ENCODE measurements at regions not wholly inside any gene's neighbourhood (a gene's known extent, or its start where the extent isn't known, plus 50 kb on each side); places are given as distances from the start of the nearest gene placed in this dataset.
A peak's percentile ranks its signal among the peaks of the same experiment; 100 is the strongest.

DNA sequence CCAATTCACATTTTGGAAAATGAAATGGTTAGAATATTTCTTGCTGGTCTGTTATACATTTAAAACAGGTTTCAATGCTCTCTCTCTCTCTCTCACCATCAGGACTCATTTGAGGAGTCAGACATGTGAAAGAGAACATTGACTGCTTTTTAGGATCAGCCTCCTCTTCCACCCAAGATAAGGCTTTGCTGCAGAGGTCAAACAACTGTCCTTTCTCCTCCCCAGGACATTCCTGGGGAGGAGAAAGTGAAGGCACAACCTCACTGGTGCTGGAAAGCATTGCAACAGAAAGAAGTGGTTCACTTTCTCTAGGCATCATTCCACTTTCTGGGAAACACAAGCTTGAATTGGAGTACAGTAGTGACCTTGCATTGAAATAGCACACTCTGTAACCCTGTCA, 409.1 kb upstream of the NR2F2 start:
- H3K27me3 ChIP-seq (ENCODE audit: insufficient read depth, low read length, poor library complexity, severe bottlenecking), result no peaks in the 10 kb centered on the region
- H4K20me1 ChIP-seq (ENCODE audit: insufficient read depth, low read length, poor library complexity, severe bottlenecking), result no peaks in the 10 kb centered on the region
- H3K9ac ChIP-seq (ENCODE audit: low read depth, low read length, poor library complexity, severe bottlenecking), result no peak overlapping the region
- H3K36me3 ChIP-seq (ENCODE audit: insufficient read depth, low read length), result no peaks in the 10 kb centered on the region
- H2AFZ ChIP-seq (ENCODE audit: low read length), result no peak overlapping the region
- H3K79me2 ChIP-seq (ENCODE audit: insufficient read depth, low read length), result no peaks in the 10 kb centered on the region
- H3K4me1 ChIP-seq (ENCODE audit: insufficient read depth, low read length, poor library complexity, severe bottlenecking), result peaks cover 44% of the 10 kb centered on the region
- no peak for TF ChIP-seq CTCF (conservative IDR thresholded peaks at IDR 0.05; ENCODE audit: low read length)
- H3F3A ChIP-seq (ENCODE audit: low read depth), result no peaks in the 10 kb centered on the region
- no peak overlapping the region for H3K4me2 ChIP-seq (ENCODE audit: low read depth, low read length, poor library complexity, severe bottlenecking)
- H3K9me3 ChIP-seq (ENCODE audit: insufficient read depth, low read depth, low read length), result no peaks in the 10 kb centered on the region
- no peak overlapping the region for H3K4me3 ChIP-seq (ENCODE audit: low read length, poor library complexity, severe bottlenecking)
- H3K9me2 ChIP-seq (replicated peaks; ENCODE audit: low read depth, low read length), result no peaks in the 10 kb centered on the region

- no peaks in the 10 kb centered on the region for H3K9me3 ChIP-seq (ENCODE audit: insufficient read depth, low read depth, low read length)
- H3K4me1 ChIP-seq (ENCODE audit: insufficient read depth, low read length, poor library complexity, severe bottlenecking), result peaks cover 49% of the 10 kb centered on the region
- H3K27me3 ChIP-seq (ENCODE audit: insufficient read depth, low read length, poor library complexity, severe bottlenecking), result no peaks in the 10 kb centered on the region
- no peak overlapping the region for H3K4me3 ChIP-seq (ENCODE audit: low read length, poor library complexity, severe bottlenecking)
- no peak overlapping the region for H3K9ac ChIP-seq (ENCODE audit: low read depth, low read length, poor library complexity, severe bottlenecking)
- no peaks in the 10 kb centered on the region for H3F3A ChIP-seq (ENCODE audit: low read depth)
- H3K79me2 ChIP-seq (ENCODE audit: insufficient read depth, low read length), result no peaks in the 10 kb centered on the region
- no peaks in the 10 kb centered on the region for H4K20me1 ChIP-seq (ENCODE audit: insufficient read depth, low read length, poor library complexity, severe bottlenecking)
- H3K36me3 ChIP-seq (ENCODE audit: insufficient read depth, low read length), result no peaks in the 10 kb centered on the region
- H3K4me2 ChIP-seq (ENCODE audit: low read depth, low read length, poor library complexity, severe bottlenecking), result no peak overlapping the region
- TF ChIP-seq EZH2phosphoT487 (IDR thresholded peaks at IDR 0.05; ENCODE audit: borderline replicate concordance) (no peak), CTCF (conservative IDR thresholded peaks at IDR 0.05; ENCODE audit: low read length) (peak; percentile 51)
- H3K9me2 ChIP-seq (replicated peaks; ENCODE audit: low read depth, low read length), result no peaks in the 10 kb centered on the region
- peak overlapping the region; percentile 57 for H2AFZ ChIP-seq (ENCODE audit: low read length)
Observed at GRCh38 chr15:95922431-95922830, 408.1 kb upstream of the NR2F2 start.

- peaks cover 4% of the 10 kb centered on the region; the same call in 1 of the 2 replicates for H3F3A ChIP-seq (ENCODE audit: low read depth)
- no peak overlapping the region for H3K9ac ChIP-seq (ENCODE audit: low read depth, low read length, poor library complexity, severe bottlenecking)
- no peaks in the 10 kb centered on the region for H3K36me3 ChIP-seq (ENCODE audit: insufficient read depth, low read length)
- no peaks in the 10 kb centered on the region for H3K9me3 ChIP-seq (ENCODE audit: insufficient read depth, low read depth, low read length)
- H3K27me3 ChIP-seq (ENCODE audit: insufficient read depth, low read length, poor library complexity, severe bottlenecking), result no peaks in the 10 kb centered on the region
- TF ChIP-seq CTCF (conservative IDR thresholded peaks at IDR 0.05; ENCODE audit: low read length) (no peak), EZH2phosphoT487 (IDR thresholded peaks at IDR 0.05; ENCODE audit: borderline replicate concordance) (no peak)
- no peaks in the 10 kb centered on the region for H3K9me2 ChIP-seq (replicated peaks; ENCODE audit: low read depth, low read length)
- H3K4me3 ChIP-seq (ENCODE audit: low read length, poor library complexity, severe bottlenecking), result no peak overlapping the region
- no peaks in the 10 kb centered on the region for H4K20me1 ChIP-seq (ENCODE audit: insufficient read depth, low read length, poor library complexity, severe bottlenecking)
- H3K4me2 ChIP-seq (ENCODE audit: low read depth, low read length, poor library complexity, severe bottlenecking), result no peak overlapping the region
- H3K79me2 ChIP-seq (ENCODE audit: insufficient read depth, low read length), result no peaks in the 10 kb centered on the region
- peaks cover 57% of the 10 kb centered on the region for H3K4me1 ChIP-seq (ENCODE audit: insufficient read depth, low read length, poor library complexity, severe bottlenecking)
- peak overlapping the region; percentile 8; the same call in 1 of the 2 replicates for H2AFZ ChIP-seq (ENCODE audit: low read length)
Observed at GRCh38 chr15:95923792-95924191, 406.7 kb upstream of the NR2F2 start.
